GM12892 (cell line): ENCODE measurements at regions not wholly inside any gene's neighbourhood (a gene's known extent, or its start where the extent isn't known, plus 50 kb on each side); places are given as distances from the start of the nearest gene placed in this dataset.

ENCODE experiments used
- POLR2A ChIP-seq: IDR thresholded peaks from 2 replicates; pipeline ENCODE4 v1.6.1; 2011; ENCODE audit warnings: low read depth, low read length, control low read depth
- TAF1 ChIP-seq: IDR thresholded peaks from 2 replicates; pipeline ENCODE4 v1.6.1; 2011; ENCODE audit warnings: low read depth, mild to moderate bottlenecking, control low read depth, low read length, borderline replicate concordance

DNA sequence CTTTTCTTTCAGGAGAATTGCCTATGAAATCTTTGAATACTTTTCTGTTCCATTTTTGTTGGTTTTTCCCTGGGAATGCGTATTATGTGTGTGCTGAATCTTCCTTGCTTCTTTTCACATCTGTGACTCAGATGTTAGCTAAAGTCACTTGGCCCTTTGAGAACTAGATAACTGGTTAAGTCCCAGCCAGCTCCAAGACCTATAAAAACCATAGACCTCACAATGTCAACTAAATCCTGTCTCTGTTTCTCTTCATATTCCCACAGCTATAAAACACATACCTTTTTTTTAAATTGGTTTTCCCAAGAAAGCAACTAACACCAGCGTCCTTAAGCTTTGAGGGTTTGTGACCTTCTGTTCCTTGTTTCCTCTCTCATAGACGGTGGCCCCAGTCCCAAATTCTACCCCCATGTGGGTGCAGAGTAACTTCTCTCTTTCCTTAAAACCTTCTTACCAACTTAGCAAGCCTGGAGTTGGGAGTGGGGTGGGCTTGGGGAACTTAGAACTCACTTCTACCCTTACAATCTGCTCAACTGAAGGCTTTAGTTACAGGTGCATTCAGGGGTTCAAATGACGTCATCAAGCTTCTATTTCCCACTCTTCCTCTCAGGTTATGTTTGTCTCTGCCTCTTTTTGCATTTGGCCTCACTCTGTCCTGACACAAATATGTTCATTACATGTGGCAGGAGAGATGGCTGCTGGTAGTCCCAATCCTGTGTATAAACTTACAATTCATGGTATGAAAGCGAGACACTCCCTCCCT is 58.1 kb upstream of the TGIF1 start:
- no peak for TF ChIP-seq TAF1
- no peak for TF ChIP-seq POLR2A
